ENCODE measurements at regions not wholly inside any gene's neighbourhood (a gene's known extent, or its start where the extent isn't known, plus 50 kb on each side); places are given as distances from the start of the nearest gene placed in this dataset.

- H3K9me3 ChIP-seq (ENCODE audit: control insufficient read depth, insufficient read depth, low read length), result peaks cover 6% of the 10 kb centered on the region; the same call in 1 of the 2 replicates
- H2BK5ac ChIP-seq (ENCODE audit: low read depth, low read length, poor library complexity, severe bottlenecking), result no peak overlapping the region
- no peak overlapping the region for H4K91ac ChIP-seq (ENCODE audit: insufficient read depth, low read depth, low read length)
- H3K27me3 ChIP-seq (ENCODE audit: control insufficient read depth, insufficient read depth, low read length), result no peaks in the 10 kb centered on the region
- no peaks in the 10 kb centered on the region for H3K36me3 ChIP-seq (ENCODE audit: control insufficient read depth, insufficient read depth, low read length)
- no peaks in the 10 kb centered on the region for H3K79me1 ChIP-seq (ENCODE audit: low read depth in 1 of 2, low read length in 2 of 2)
- in situ Hi-C loops (cut with MboI; ENCODE audit: low sequenced_read_pairs), result no loop called here
- no CpG with 5 or more reads among the region's 1 CpG for WGBS, 2 experiments (ENCODE audit: extremely low coverage in 2 of 2, insufficient read length in 1 of 2)
- H4K5ac ChIP-seq (ENCODE audit: low read depth, low read length), result no peak overlapping the region
- no peak overlapping the region for H3K9ac ChIP-seq (ENCODE audit: low read depth, low read length)
- ATAC-seq (ENCODE audit: low read depth), result no peak
- no peak overlapping the region for H3K18ac ChIP-seq (ENCODE audit: low read depth, low read length)
- no peaks in the 10 kb centered on the region for H3K9me1 ChIP-seq (ENCODE audit: insufficient read depth, low read length)
- no peak for TF ChIP-seq RAD21 (IDR thresholded peaks at IDR 0.05; ENCODE audit: low read length)
- TF ChIP-seq POLR2A (IDR thresholded peaks at IDR 0.05; ENCODE audit: low read depth, low read length), result no peak
- no peak for TF ChIP-seq RCOR1 (IDR thresholded peaks at IDR 0.05; ENCODE audit: insufficient replicate concordance, low read length)
- TF ChIP-seq CHD1 (IDR thresholded peaks at IDR 0.05; ENCODE audit: low read depth, low read length), result no peak
- no peak for TF ChIP-seq ELK1 (IDR thresholded peaks at IDR 0.05; ENCODE audit: borderline replicate concordance, low read depth, low read length)
- TF ChIP-seq USF2 (IDR thresholded peaks at IDR 0.05; ENCODE audit: low read depth, low read length), result no peak
- no peak for TF ChIP-seq NFE2L2 (IDR thresholded peaks at IDR 0.05; ENCODE audit: low read depth, low read length)
- no peak for TF ChIP-seq BHLHE40 (IDR thresholded peaks at IDR 0.05; ENCODE audit: low read depth, low read length)
- no peak for TF ChIP-seq MAZ (IDR thresholded peaks at IDR 0.05; ENCODE audit: borderline replicate concordance, low read depth, low read length)
- no peak for TF ChIP-seq RFX5 (IDR thresholded peaks at IDR 0.05; ENCODE audit: low read depth, low read length)
- TF ChIP-seq CTCF (conservative IDR thresholded peaks at IDR 0.05; ENCODE audit: low read depth, low read length), result no peak
- no peak for TF ChIP-seq CEBPB (IDR thresholded peaks at IDR 0.05; ENCODE audit: low read depth, low read length)
- intact Hi-C loops (cut with micrococcal nuclease), result no loop called here
- H3K23ac ChIP-seq (ENCODE audit: low read depth, low read length), result no peak overlapping the region
- H2AFZ ChIP-seq (replicated peaks; ENCODE audit: low read length, poor library complexity), result no peak overlapping the region
- H2AK5ac ChIP-seq (ENCODE audit: low read depth, low read length), result no peak overlapping the region
- H4K8ac ChIP-seq (ENCODE audit: low read depth in 2 of 2, low read length in 2 of 2), result no peak overlapping the region
- H3K4me1 ChIP-seq (ENCODE audit: control insufficient read depth, insufficient read depth, low read length), result no peaks in the 10 kb centered on the region
- H3K56ac ChIP-seq (ENCODE audit: extremely low read depth, insufficient read depth, low read length), result no peak overlapping the region
- H3K4me2 ChIP-seq (ENCODE audit: low read depth, low read length), result no peak overlapping the region
- no peak overlapping the region for H3K14ac ChIP-seq (replicated peaks; ENCODE audit: low read depth, low read length)
- DNase-seq, result no peak
- no peak overlapping the region for H3K4ac ChIP-seq (ENCODE audit: low read depth, low read length)
- dilution Hi-C loops (cut with HindIII; ENCODE audit: low sequenced_read_pairs, unreplicated experiment), result no loop called here
- no peak overlapping the region for H2BK15ac ChIP-seq (ENCODE audit: low read depth, low read length)
- no TSS peak for BruUV-seq (replicated peaks)
- ChIA-PET POLR2A (ENCODE audit: unreplicated experiment) (no interaction called here), CTCF (no interaction called here)
- no peak overlapping the region for H2BK20ac ChIP-seq (ENCODE audit: low read depth, low read length)
- H3K27ac ChIP-seq (ENCODE audit: insufficient read depth, low read length), result no peak overlapping the region
- no peak overlapping the region for H3K4me3 ChIP-seq (ENCODE audit: insufficient read depth, low read depth, low read length)
- no peaks in the 10 kb centered on the region for H4K20me1 ChIP-seq (ENCODE audit: insufficient read depth, low read length)
- H2BK120ac ChIP-seq (ENCODE audit: low read depth, low read length), result no peak overlapping the region
- H2AK9ac ChIP-seq (replicated peaks; ENCODE audit: low read depth, low read length, poor library complexity), result no peak overlapping the region
Measured at GRCh38 chr3:84727616-84728015, 231.2 kb upstream of the CADM2 start.

Data from IMR-90 (cell line).